SK-N-SH (cell line): ENCODE measurements at regions not wholly inside any gene's neighbourhood (a gene's known extent, or its start where the extent isn't known, plus 50 kb on each side); places are given as distances from the start of the nearest gene placed in this dataset.

Source experiments
- CTCF ChIA-PET: fragments of 300-600, 350-600 bp; formaldehyde crosslinking; extraction: SDS; loops from one replicate; lab custom pipeline; 2021; lab: Yijun Ruan, JAX
- POLR2A ChIA-PET: fragments of 350-600 bp; sonication (Branson Sonifier 250); formaldehyde crosslinking; extraction: SDS; loops from one replicate; lab custom pipeline; 2020; ENCODE audit warnings: antibody characterized with exemption, inconsistent platforms; lab: Yijun Ruan, JAX
- DNase-seq: peaks from one replicate; pipeline ENCODE4 v3.0.0; 2012
- H2AFZ ChIP-seq: fragments of 200-600 bp; sonication (generic); 2 replicates; pipeline ENCODE4 v1.8.1; 2016; ENCODE audit warnings: antibody characterized with exemption, mild to moderate bottlenecking, low read depth
- H3F3A ChIP-seq: fragments of 200-600 bp; sonication (generic); replicated peaks from 2 replicates; pipeline ENCODE3; 2016; ENCODE audit warnings: antibody characterized with exemption, mild to moderate bottlenecking; ENCODE audit not compliant: insufficient read depth
- H3K27ac ChIP-seq, 2 experiments: fragments of 200-500 bp in 1 of 2; fragments of 200-600 bp in 1 of 2; sonication (Bioruptor generic) in 1 of 2; sonication (generic), shearing (Covaris generic) in 1 of 2; 2 replicates each; pipeline versions ENCODE4 v1.5.1 to v1.6.1; 2014 to 2016; ENCODE audit warnings: low read depth in 2 of 2, inconsistent platforms in 1 of 2, low read length in 1 of 2, mild to moderate bottlenecking in 1 of 2, mixed read lengths in 1 of 2
- H3K27me3 ChIP-seq: fragments of 200-600 bp; sonication (generic), shearing (Covaris generic); 2 replicates; pipeline ENCODE4 v1.6.1; 2016; ENCODE audit warnings: mixed run types; ENCODE audit not compliant: insufficient read depth
- H3K36me3 ChIP-seq, 2 experiments: fragments of 200-500 bp in 1 of 2; fragments of 200-600 bp in 1 of 2; sonication (Bioruptor generic) in 1 of 2; sonication (generic) in 1 of 2; replicated peaks in 1 of 2; 2 replicates each; pipeline versions ENCODE3 to v1.5.1; 2014 to 2016; ENCODE audit warnings: low read length in 1 of 2, mild to moderate bottlenecking in 1 of 2; ENCODE audit not compliant: insufficient read depth in 2 of 2, control insufficient read depth in 1 of 2
- H3K4me1 ChIP-seq, 2 experiments: fragments of 200-500 bp in 1 of 2; fragments of 200-600 bp in 1 of 2; sonication (Bioruptor generic) in 1 of 2; sonication (generic), shearing (Covaris generic) in 1 of 2; 2 replicates each; pipeline versions ENCODE4 v1.5.1 to v1.6.1; 2014 to 2016; ENCODE audit warnings: low read depth in 1 of 2, low read length in 1 of 2, mixed run types in 1 of 2; ENCODE audit not compliant: insufficient read depth in 2 of 2, control insufficient read depth in 1 of 2
- H3K4me2 ChIP-seq: fragments of 200-600 bp; sonication (generic), shearing (Covaris generic); 2 replicates; pipeline ENCODE4 v1.6.1; 2017; ENCODE audit warnings: mixed run types
- H3K4me3 ChIP-seq, 2 experiments: fragments of 200-500 bp in 1 of 2; fragments of 200-600 bp in 1 of 2; sonication (Bioruptor generic) in 1 of 2; sonication (generic), shearing (Covaris generic) in 1 of 2; 2 replicates each; pipeline versions ENCODE4 v1.5.1 to v1.8.1; 2014 to 2016; ENCODE audit warnings: low read depth in 2 of 2, inconsistent platforms in 1 of 2, low read length in 1 of 2, mild to moderate bottlenecking in 1 of 2, mixed read lengths in 1 of 2, moderate library complexity in 1 of 2
- H3K79me2 ChIP-seq: fragments of 200-600 bp; sonication (generic); 2 replicates; pipeline ENCODE4 v1.8.1; 2017; ENCODE audit warnings: mild to moderate bottlenecking; ENCODE audit not compliant: insufficient read depth
- H3K9ac ChIP-seq: fragments of 200-600 bp; sonication (generic); 2 replicates; pipeline ENCODE4 v1.6.1; 2017; ENCODE audit warnings: mixed run types
- H3K9me2 ChIP-seq: fragments of 200-600 bp; sonication (generic); 2 replicates; pipeline ENCODE4 v1.6.1; 2017; ENCODE audit warnings: mixed run types
- H3K9me3 ChIP-seq: fragments of 200-600 bp; sonication (generic); 2 replicates; pipeline ENCODE4 v1.6.1; 2017; ENCODE audit warnings: mixed run types, mild to moderate bottlenecking, moderate library complexity
- H4K20me1 ChIP-seq: fragments of 200-600 bp; sonication (generic); 2 replicates; pipeline ENCODE4 v1.6.1; 2017; ENCODE audit warnings: mild to moderate bottlenecking, mixed run types; ENCODE audit not compliant: insufficient read depth
- EP300 ChIP-seq, 2 experiments: IDR thresholded peaks; 2 replicates each; pipeline versions ENCODE4 v1.4.0 to v1.6.1; 2012; ENCODE audit warnings: borderline replicate concordance in 1 of 2, low read depth in 1 of 2, low read length in 1 of 2
- EZH2phosphoT487 ChIP-seq: fragments of 200-600 bp; sonication (generic); IDR thresholded peaks from 2 replicates; pipeline ENCODE4 v1.6.1; 2017; ENCODE audit warnings: low read depth, mixed run types, mild to moderate bottlenecking, antibody characterized with exemption, moderate library complexity, borderline replicate concordance
- FOXM1 ChIP-seq: IDR thresholded peaks from 2 replicates; pipeline ENCODE4 v1.4.0; 2012; ENCODE audit warnings: low read depth, mild to moderate bottlenecking
- IRF3 ChIP-seq: fragments of 150-350 bp; IDR thresholded peaks from 2 replicates; pipeline ENCODE4 v1.6.1; 2016; ENCODE audit warnings: mild to moderate bottlenecking, low read depth, low read length
- JUND ChIP-seq: IDR thresholded peaks from 2 replicates; pipeline ENCODE4 v1.4.0; 2012
- MAX ChIP-seq: IDR thresholded peaks from 2 replicates; pipeline ENCODE4 v1.4.0; 2012; ENCODE audit warnings: low read depth
- MEF2A ChIP-seq: IDR thresholded peaks from 2 replicates; pipeline ENCODE4 v1.4.0; 2012; ENCODE audit warnings: low read depth, borderline replicate concordance
- MXI1 ChIP-seq: IDR thresholded peaks from 2 replicates; pipeline ENCODE4 v1.6.1; 2012; ENCODE audit warnings: mild to moderate bottlenecking, low read depth, low read length, improper control_type of control experiment
- NFIC ChIP-seq: IDR thresholded peaks from 2 replicates; pipeline ENCODE4 v1.4.0; 2012; ENCODE audit warnings: borderline replicate concordance
- POLR2AphosphoS5 ChIP-seq: IDR thresholded peaks from 2 replicates; pipeline ENCODE4 v1.6.1; 2012; ENCODE audit warnings: low read depth, low read length
- RFX5 ChIP-seq: IDR thresholded peaks from 2 replicates; pipeline ENCODE4 v1.6.1; 2012; ENCODE audit warnings: mild to moderate bottlenecking, improper control_type of control experiment, low read length
- RXRA ChIP-seq: IDR thresholded peaks from 2 replicates; pipeline ENCODE4 v1.4.0; 2012; ENCODE audit warnings: low read depth, mild to moderate bottlenecking, borderline replicate concordance
- SIN3A ChIP-seq: IDR thresholded peaks from 2 replicates; pipeline ENCODE4 v1.6.1; 2012; ENCODE audit warnings: low read depth, mild to moderate bottlenecking, low read length, moderate library complexity, borderline replicate concordance
- USF1 ChIP-seq: IDR thresholded peaks from 2 replicates; pipeline ENCODE4 v1.4.0; 2012; ENCODE audit warnings: low read depth, borderline replicate concordance
- WGBS: methylation state at CpG from one replicate; pipeline ENCODE4 v1.1.6; 2017; ENCODE audit warnings: low lambda C conversion rate; 5-methylcytosine and 5-hydroxymethylcytosine counted together

- TF ChIP-seq USF1 (no peak), MXI1 (no peak), NFIC (no peak), SIN3A (no peak)
These were observed 236.2 kb upstream of the KLF14 start (continued) for GRCh38 chr7:130970196-130970595.

DNA sequence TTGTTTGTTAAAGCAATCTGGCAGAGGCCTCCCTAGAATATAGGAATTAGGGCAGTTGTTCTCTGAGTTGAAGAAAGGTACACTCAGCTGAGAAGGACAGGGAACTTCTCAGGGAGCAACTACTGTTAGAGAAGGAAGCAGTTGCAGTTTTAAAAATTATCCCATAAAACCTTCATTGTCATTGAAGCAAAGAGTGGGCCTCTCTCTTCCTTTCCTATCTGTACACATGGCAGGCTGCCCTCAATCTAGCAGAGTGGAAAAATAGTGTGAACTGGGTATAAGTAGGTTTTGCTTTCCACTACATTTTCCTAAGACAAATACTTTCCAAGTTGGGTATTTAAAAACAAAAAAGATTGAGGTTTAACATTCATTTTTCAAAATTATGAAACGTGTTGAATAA is 236.7 kb upstream of the KLF14 start:
- H4K20me1 ChIP-seq: no peaks in the 10 kb centered on the region
- no peak overlapping the region for H2AFZ ChIP-seq
- peaks cover 19% of the 10 kb centered on the region; the same call in 1 of the 2 replicates for H3K79me2 ChIP-seq
- WGBS: 70% methylated on average over 1 of the region's 1 CpG
- no peak overlapping the region for H3K4me2 ChIP-seq
- peak overlapping the region in 1 of 2 experiments; percentile 35; a peak in 2 of 4 replicates for H3K27ac ChIP-seq
- CTCF ChIA-PET: interaction anchor here (0.8 to 2.8 kb wide), 8 partner anchors 10 to 74 kb away, joined by 3 to 29 read pairs (median 3); no protein-coding TSS in a partner anchor
- no peak for DNase-seq
- no peak overlapping the region for H3K4me3 ChIP-seq
- no peak overlapping the region for H3K9ac ChIP-seq
- peaks cover 0 to 38% of the 10 kb centered on the region in 2 experiments for H3K36me3 ChIP-seq
- no peak for TF ChIP-seq EP300 (IDR thresholded peaks at IDR 0.05; ENCODE audit: borderline replicate concordance in 1 of 2, low read depth in 1 of 2, low read length in 1 of 2)
- TF ChIP-seq RXRA: no peak
- TF ChIP-seq USF1: no peak
- TF ChIP-seq MAX: no peak
- TF ChIP-seq MEF2A: no peak
- TF ChIP-seq EZH2phosphoT487: no peak
- TF ChIP-seq JUND: no peak
- TF ChIP-seq POLR2AphosphoS5: no peak
- TF ChIP-seq FOXM1: no peak
- TF ChIP-seq NFIC: no peak
- TF ChIP-seq SIN3A: no peak
- no peak for TF ChIP-seq RFX5
- TF ChIP-seq IRF3: no peak
- POLR2A ChIA-PET: interaction anchor here (0.6 kb wide), 1 partner anchor 58 kb away, joined by 4 read pairs; no protein-coding TSS in a partner anchor
- peaks cover 18% of the 10 kb centered on the region for H3F3A ChIP-seq
- H3K9me3 ChIP-seq: no peaks in the 10 kb centered on the region
- no peaks in the 10 kb centered on the region for H3K9me2 ChIP-seq
- H3K4me1 ChIP-seq: peaks cover 0 to 15% of the 10 kb centered on the region in 2 experiments; a peak in 1 of 4 replicates
- H3K27me3 ChIP-seq: no peaks in the 10 kb centered on the region
